Hepatocyte (in vitro differentiated cells): ENCODE measurements at regions not wholly inside any gene's neighbourhood (a gene's known extent, or its start where the extent isn't known, plus 50 kb on each side); places are given as distances from the start of the nearest gene placed in this dataset.

ENCODE experiments used
- EZH2 ChIP-seq: fragments of 200-600 bp; sonication (generic); IDR thresholded peaks from 2 replicates; pipeline ENCODE4 v1.6.1; 2016; ENCODE audit warnings: antibody characterized with exemption, mild to moderate bottlenecking, borderline replicate concordance
- EZH2phosphoT487 ChIP-seq: fragments of 200-600 bp; sonication (generic); IDR thresholded peaks from one replicate; pipeline ENCODE4 v1.6.1; 2018; ENCODE audit warnings: antibody characterized with exemption, mild to moderate bottlenecking, low read depth, moderate library complexity; ENCODE audit not compliant: unreplicated experiment, severe bottlenecking
- TF ChIP-seq, protein P1 (sequence below): fragments of 200-600 bp; sonication (generic); IDR thresholded peaks from 2 replicates; pipeline ENCODE4 v1.5.1; 2016; ENCODE audit warnings: antibody characterized with exemption, mild to moderate bottlenecking; ENCODE audit not compliant: poor library complexity

DNA sequence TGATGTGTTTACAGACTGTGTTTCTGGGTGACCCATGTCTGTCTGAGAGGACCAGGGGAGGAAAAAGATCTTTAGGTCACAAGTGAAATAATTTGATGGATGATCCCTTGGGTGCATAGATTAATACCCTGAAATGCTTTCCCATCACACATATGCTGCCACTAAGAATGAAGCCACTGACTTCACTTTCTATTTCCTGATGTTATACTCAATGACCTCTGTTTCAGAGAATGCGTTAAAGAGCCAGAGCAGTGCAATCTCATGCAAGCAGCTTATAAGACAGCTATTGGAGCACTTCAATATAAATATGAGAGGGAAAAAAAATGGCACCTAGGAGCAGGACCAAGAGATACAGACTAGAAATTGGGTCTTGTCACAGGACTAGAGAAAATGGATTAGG is 133.7 kb downstream of the KLHL28 start:
- TF ChIP-seq, protein P1, sequence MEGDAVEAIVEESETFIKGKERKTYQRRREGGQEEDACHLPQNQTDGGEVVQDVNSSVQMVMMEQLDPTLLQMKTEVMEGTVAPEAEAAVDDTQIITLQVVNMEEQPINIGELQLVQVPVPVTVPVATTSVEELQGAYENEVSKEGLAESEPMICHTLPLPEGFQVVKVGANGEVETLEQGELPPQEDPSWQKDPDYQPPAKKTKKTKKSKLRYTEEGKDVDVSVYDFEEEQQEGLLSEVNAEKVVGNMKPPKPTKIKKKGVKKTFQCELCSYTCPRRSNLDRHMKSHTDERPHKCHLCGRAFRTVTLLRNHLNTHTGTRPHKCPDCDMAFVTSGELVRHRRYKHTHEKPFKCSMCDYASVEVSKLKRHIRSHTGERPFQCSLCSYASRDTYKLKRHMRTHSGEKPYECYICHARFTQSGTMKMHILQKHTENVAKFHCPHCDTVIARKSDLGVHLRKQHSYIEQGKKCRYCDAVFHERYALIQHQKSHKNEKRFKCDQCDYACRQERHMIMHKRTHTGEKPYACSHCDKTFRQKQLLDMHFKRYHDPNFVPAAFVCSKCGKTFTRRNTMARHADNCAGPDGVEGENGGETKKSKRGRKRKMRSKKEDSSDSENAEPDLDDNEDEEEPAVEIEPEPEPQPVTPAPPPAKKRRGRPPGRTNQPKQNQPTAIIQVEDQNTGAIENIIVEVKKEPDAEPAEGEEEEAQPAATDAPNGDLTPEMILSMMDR = no peak
- TF ChIP-seq EZH2 (no peak), EZH2phosphoT487 (no peak)
